Epithelial cell of proximal tubule (primary cell): ENCODE measurements at regions not wholly inside any gene's neighbourhood (a gene's known extent, or its start where the extent isn't known, plus 50 kb on each side); places are given as distances from the start of the nearest gene placed in this dataset.

Experiments
- DNase-seq: peaks from one replicate; pipeline ENCODE4 v3.0.0-alpha.2; 2011; ENCODE audit warnings: low read depth
- H3K4me3 ChIP-seq: 2 replicates; pipeline ENCODE4 v1.5.1; 2011; ENCODE audit warnings: low read depth, mild to moderate bottlenecking, low read length
- TF ChIP-seq, protein P1 (sequence below): conservative IDR thresholded peaks from 2 replicates; pipeline ENCODE4 v1.5.1; 2012; ENCODE audit warnings: low read depth, mild to moderate bottlenecking, low read length

DNA sequence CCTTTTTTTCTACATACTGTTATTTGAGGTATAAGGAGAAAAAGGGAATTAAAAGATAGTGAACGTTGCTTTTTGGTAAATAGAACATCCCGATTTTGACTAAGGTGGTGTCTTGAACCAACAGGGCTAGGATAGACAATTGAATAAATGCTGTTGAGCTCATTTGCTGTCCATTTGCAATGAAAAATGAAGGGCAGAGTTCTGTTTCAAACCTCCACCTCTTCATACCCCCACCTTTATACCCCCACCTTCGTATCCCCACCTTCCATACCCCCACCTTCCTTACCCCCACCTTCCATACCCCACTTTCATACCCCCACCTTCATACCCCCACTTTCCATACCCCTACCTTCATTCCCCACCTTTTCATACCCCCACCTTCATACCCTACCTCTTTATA, 93.4 kb upstream of the NAA20 start:
- no peak overlapping the region for H3K4me3 ChIP-seq
- DNase-seq, result no peak
- TF ChIP-seq, protein P1, sequence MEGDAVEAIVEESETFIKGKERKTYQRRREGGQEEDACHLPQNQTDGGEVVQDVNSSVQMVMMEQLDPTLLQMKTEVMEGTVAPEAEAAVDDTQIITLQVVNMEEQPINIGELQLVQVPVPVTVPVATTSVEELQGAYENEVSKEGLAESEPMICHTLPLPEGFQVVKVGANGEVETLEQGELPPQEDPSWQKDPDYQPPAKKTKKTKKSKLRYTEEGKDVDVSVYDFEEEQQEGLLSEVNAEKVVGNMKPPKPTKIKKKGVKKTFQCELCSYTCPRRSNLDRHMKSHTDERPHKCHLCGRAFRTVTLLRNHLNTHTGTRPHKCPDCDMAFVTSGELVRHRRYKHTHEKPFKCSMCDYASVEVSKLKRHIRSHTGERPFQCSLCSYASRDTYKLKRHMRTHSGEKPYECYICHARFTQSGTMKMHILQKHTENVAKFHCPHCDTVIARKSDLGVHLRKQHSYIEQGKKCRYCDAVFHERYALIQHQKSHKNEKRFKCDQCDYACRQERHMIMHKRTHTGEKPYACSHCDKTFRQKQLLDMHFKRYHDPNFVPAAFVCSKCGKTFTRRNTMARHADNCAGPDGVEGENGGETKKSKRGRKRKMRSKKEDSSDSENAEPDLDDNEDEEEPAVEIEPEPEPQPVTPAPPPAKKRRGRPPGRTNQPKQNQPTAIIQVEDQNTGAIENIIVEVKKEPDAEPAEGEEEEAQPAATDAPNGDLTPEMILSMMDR, result no peak

DNA sequence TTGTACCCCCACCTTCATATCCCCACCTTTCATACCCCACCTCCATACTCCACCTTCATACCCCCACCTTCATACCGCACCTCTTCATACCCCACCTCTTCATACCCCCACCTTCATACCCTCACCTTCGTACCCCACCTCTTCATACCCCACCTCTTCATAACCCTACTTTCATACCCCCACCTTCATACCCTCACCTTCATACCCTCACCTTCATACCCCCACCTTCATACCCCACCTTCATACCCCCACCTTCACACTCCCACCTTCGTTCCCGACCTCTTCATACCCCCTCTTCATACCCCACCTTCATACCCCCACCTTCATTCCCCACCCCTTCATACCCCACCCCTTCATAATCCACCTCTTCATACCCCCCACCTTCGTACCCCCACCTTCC, 92.9 kb upstream of the NAA20 start:
- H3K4me3 ChIP-seq, result no peak overlapping the region
- DNase-seq, result no peak
- TF ChIP-seq, protein P1, result no peak

DNA sequence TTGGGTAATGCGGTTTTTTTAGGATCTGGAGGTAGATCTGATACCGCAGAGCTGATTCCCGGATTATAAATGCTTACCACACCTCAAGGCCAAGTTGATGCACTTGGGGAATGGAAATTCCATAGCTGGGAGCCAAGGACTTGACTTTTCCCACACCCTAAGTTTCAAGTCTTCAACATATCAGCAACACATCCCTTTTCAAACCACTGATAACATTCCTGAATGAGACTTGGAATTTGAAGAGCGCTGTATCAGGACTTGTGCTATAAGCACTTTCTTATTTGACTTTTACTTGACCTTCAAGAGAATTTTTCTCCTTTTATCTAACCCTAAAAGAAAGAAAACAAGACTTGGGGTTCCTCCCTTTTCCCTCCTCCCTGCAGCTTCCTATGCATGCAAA, 90.6 kb upstream of the NAA20 start:
- TF ChIP-seq, protein P1, result no peak
- no peak for DNase-seq
- H3K4me3 ChIP-seq, result no peak overlapping the region

DNA sequence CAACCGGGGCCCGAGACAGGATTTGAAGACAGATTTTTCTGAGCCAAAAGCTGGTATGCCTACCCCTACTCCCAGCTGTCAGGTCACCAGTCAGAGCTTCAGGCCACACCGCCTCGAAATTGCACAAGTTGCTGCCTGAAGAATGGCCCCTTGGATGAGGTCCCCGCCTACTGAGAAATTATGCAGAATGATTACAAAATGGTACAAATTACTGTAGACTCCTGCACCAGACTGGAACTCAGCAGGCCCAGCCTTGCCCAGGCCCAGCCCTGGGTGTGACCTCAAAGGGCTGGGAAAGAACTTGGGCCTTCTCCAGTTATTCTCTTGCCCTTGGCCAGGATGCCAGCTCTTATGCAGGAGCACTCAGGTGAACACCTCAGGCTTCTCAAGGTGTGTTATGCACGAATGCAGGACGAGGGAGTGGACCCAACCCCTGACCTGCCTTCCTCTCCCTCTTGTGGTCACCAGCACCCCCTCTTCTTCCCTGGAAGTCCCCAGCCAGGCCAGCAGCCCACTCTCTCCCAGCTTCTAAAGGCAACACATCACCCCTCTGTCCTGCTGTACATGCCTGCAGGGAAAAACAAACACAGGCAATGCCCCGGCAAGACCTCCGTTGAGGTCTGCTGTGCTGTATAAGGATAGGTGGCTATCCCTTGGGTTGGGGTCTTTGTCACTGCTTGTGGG, 88.7 kb upstream of the NAA20 start:
- H3K4me3 ChIP-seq, result no peak overlapping the region
- no peak for DNase-seq
- TF ChIP-seq, protein P1, result no peak

DNA sequence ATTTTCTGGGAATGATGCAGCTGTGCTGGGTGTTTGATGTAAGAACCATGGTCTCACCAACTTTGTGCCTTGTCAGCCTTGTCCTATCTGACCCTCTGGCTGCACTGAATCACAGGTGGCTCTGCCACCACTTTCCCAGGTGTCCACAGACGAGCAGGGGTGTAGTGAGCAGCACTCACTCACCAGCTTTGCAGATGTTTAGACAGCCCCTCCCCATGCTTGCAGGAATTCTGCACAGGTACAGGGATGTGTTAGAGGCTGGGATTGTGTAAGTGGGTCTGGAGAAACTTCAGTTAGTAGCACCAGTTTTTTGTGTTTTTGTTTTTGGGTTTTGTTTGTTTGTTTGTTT, 88.2 kb upstream of the NAA20 start:
- TF ChIP-seq, protein P1, result no peak
- no peak for DNase-seq
- no peak overlapping the region for H3K4me3 ChIP-seq

DNA sequence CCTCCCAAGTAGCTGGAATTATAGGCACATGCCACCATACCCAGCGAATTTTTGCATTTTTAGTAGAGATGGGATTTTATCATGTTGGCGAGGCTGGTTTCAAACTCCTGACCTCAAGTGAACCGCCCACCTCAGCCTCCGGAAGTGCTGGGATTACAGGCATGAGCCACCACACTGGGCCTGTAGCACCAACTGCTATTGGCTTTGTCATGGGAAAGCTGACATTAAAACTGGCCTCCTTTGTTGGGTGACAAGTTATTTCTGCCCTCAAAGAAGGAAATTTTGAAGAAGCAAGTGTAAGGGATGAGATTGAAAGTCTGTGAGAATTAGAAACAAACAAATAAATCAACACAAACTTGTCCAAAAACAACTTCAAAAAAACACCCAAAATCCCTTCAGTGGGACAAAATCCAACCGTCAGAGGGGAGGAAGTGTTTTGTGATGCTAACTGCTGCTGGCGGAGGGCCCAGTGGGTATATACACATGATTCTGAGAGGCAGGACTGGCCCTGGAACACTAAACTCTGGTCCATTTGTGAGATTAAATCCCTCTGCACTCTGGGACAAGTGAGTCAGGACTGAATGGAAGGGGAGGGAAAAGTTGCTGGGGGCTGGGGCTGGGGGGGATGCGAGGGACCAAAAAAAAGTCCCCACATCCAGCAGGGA, 87.5 kb upstream of the NAA20 start:
- no peak overlapping the region for H3K4me3 ChIP-seq
- TF ChIP-seq, protein P1, result no peak
- DNase-seq, result no peak

DNA sequence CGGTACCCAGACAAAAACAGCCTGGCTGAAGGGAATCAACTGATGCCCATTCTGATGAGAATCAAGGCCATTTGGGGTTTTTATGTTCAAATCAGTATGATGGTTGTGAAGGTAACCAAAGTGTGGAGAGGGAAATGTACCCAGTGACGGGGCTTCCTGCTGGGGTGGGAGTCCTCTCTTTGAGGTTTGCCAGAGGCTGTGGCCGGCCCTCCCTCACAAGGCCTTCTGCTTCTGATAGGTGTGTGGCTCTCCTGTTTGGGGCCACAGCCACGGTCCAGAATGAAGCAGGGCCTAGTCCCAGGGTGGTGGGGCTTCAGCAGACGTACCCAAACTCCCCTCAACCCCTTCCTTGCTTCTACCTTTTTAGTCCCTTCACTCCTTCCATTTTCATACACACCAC, 86.7 kb upstream of the NAA20 start:
- no peak for DNase-seq
- TF ChIP-seq, protein P1, result no peak
- no peak overlapping the region for H3K4me3 ChIP-seq
